SW 1271 (cell line): ENCODE measurements at regions not wholly inside any gene's neighbourhood (a gene's known extent, or its start where the extent isn't known, plus 50 kb on each side); places are given as distances from the start of the nearest gene placed in this dataset.

ENCODE experiments used
- DNase-seq, 2 experiments: peaks; one replicate each; lab custom pipeline; 2025; lab: John Stamatoyannopoulos, UW

- no peak for DNase-seq
Observed at GRCh38 chr7:28361551-28361950, 50.8 kb upstream of the CREB5 start.

- DNase-seq = no peak
Observed at GRCh38 chr7:28362182-28362581, 50.1 kb upstream of the CREB5 start.
